CD4-positive, alpha-beta T cell treated with Interleukin-15 for 1 hour (primary cell): ENCODE measurements at regions not wholly inside any gene's neighbourhood (a gene's known extent, or its start where the extent isn't known, plus 50 kb on each side); places are given as distances from the start of the nearest gene placed in this dataset.
A peak's percentile ranks its signal among the peaks of the same experiment; 100 is the strongest.
"Not testable (repeated sequence)": the region's sequence is repeated elsewhere in the genome, so short reads cannot be mapped to it uniquely, and the experiment has no call there.

Experiments
- DNase-seq: peaks from one replicate; pipeline ENCODE4 v3.0.0-alpha.2; 2020

DNA sequence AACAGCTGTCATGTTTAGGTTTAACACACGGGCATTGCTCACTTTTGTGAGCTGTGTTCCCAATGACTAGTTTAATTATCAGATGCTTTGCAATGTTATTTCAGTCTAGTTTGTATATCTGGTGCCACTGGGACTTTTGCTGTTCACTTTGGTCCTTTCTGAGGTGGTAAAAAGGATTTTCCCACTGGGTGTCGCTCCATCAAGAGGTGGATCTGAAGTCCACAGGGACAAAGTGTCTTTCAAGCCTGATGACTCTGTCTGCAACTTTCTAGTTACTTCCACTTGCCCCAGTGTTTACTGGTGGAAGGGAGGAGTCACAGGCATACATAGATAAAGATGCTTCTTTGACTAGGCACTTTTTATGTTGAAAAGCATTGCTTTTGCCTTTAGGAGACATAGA is 242.2 kb downstream of the HGF start:
- DNase-seq = no peak

DNA sequence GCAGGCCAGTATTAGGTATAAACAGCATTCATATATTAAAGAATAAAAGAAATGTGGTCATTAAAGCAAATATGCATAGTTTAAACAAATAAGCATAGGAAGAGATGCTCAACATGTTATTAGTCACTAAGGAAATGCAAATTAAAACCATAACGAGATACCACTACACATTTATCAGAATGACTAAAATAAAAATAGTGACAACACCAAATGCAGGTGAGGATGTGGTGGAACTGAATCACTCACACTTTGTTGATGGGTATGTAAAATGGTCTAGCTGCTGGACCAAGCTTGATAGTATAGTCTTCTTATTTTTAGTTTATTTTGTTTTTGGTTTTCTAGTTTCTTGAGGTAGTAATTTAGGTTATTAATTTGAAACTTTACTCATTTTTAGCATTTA is 242.9 kb downstream of the HGF start:
- no peak for DNase-seq

- DNase-seq = no peak
Observed at GRCh38 chr7:81525841-81526240, 244.0 kb downstream of the HGF start.

GRCh38 chr7:81519886-81520285 is 250.0 kb downstream of the HGF start:
- no peak for DNase-seq

GRCh38 chr7:81516898-81517297 is 252.9 kb downstream of the HGF start:
- DNase-seq = no peak

GRCh38 chr7:81515009-81515408 is 254.8 kb downstream of the HGF start:
- DNase-seq = no peak

DNA sequence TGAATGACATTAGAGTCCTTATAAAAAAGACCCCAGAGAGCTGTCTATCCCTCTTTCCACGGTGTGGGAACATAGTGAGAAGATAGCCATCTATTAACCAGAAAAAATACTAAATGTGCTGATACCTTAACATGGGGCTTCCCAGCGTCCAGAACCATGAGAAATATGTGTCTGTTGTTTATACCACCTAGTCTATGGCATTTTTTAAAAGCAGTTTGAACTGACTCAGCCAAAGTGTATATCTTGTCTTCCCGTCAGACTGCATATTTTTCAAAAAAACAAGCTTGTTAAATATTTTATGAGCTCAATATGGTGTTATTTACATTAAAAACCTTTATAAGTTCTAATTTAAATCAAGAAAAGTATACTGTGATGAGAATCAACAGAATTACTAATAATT is 255.3 kb downstream of the HGF start:
- no peak for DNase-seq

DNA sequence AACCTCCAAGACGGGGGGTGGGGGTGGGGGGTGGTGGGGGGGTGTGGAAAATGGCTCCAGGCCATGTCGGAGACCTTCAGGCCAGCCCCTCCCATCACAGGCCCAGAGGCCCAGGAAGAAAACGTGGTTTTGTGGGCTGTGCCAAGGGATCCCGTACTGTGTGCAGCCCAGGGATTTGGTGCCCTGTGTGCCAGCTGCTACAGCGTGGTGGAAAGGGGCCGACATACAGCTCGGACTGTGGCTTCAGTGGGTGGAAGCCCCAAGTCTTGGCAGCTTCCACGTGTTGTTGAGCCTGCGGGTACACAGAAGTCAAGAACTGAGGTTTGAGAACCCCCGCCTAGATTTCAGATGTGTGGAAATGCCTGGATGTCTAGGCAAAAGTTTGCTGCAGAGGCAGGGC is 259.7 kb downstream of the HGF start:
- no peak for DNase-seq

DNA sequence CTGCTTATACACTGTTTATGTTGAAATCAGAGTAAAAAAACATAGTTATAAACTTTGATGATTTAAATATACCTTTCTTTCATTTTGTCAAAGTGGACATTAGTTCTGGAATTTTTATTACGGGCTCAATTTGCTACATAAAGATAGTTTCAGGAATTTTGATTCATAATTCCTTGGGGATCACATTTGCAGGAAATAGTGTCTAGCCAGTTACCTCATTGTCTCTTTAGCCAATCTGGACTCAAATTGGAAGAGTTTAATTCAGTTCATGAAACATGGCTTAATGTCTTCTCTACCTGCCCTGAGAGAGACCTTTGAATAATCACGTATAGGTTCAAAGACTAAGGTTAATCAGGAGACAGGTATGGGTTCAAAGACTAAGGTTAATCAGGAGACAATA is 262.6 kb downstream of the HGF start:
- no peak for DNase-seq

DNA sequence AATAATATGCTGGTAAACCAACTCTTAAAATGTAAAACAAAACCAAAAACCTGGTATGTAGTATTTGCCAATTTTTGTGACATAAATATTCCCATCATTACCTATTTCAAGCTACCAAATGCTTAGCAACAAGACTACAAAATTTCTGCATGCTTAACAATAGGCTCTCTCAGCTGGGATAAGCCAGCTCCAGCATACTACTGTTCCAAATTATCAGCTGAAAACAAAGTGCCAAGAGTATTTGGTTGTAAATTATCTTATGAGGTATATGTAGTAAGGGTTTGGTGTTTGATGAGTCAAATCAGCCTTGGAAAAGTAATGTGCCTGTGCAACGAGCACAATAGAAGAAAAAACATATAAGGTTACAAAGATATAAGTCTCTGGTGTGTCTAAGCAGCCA is 263.2 kb downstream of the HGF start:
- DNase-seq = no peak

DNA sequence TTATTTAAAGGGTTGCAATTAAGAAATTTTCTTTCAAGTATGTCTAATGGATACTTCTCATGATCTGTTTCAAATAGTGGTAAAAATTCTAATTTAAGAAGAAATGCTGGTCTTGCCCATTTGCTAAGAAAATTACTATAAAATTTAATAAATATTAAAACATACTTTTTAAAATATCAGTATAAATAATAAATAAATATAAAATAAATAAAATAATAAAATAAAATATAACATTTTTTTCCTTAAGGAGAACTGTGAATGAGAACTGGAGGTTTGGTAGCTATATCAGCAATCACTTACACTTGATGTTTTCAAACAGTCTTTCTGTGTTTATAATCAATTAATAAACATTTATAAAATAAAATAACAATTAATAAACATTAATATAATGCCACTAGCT is 266.1 kb downstream of the HGF start:
- DNase-seq = no peak

DNA sequence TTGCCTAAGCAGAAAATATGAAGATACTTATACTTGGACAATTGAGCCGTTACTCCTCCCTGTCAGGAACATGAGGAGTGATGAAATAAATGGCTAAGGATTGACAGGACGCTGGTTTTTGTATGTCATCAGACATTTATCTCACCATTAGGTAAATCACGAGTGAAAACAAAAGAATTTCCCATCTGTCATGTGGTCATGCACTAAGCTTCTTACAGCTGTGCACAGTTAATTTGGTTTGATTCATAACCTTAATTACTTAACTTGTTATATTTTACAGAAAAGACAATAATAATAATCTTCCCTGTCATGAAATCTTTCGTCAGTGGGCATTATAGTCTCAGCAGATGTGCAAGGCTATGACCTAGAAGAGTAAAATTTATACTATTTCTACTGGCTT is 266.5 kb downstream of the HGF start:
- no peak for DNase-seq

- no peak for DNase-seq
Observed at GRCh38 chr7:81501220-81501619, 268.6 kb downstream of the HGF start.

GRCh38 chr7:81500631-81501030 is 269.2 kb downstream of the HGF start:
- DNase-seq = no peak

DNA sequence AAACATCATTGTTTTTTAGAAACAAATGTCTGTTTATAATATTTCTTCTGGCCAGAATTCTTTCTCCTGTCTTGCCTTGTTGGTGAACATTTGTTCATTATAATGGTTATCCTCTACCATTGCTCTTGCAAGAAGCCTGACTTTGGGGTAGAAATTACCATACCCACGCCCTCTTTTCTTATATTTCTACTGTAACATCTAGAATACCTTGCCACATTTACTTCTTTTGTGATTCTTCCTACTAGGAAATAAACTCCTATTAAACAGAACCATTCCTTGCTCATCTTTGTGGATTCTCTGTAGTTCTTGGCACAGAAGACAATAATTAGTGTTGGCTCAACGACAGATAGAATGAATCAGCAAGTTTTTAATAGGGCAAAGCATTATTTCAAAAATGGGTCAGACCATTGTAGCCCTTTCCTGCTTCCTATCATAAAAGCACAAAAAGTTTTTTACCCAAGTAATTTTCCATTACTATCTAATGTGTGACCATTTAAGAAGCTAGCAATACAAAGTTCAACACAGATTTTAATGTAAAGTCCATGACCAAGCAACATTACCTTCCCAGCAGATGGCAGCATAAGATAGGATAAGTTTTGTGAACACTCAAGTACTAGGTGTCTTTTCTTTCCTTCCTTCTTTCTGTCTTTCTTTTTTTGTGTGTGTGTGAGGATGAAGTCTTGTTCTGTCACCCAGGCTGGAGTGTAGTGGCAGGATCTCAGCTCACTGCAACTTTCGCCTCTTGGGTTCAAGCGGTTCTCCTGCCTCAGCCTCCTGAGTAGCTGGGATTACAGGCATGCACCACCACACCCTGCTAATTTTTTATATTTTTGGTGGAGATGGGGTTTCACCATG is 270.4 kb downstream of the HGF start:
- DNase-seq = no peak

GRCh38 chr7:81498176-81498575 is 271.7 kb downstream of the HGF start:
- no peak for DNase-seq

DNA sequence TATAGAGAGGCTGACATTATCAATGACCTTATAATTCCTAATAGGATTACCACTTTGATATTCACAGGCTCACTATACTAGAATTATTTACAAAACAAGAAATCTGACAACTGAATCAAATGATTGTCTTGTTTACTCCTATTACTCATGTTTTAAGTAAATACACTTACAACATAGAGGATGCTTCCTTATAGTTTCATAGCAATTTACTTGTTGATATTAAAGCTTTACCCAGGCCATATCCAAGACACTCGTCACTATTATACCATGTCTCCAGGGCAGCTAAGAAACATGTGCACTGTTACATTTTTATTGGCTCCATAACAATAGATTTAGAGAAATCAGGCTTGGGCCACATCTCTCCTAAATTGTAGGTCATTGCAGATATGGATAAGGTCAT is 276.9 kb downstream of the HGF start:
- DNase-seq = no peak

DNA sequence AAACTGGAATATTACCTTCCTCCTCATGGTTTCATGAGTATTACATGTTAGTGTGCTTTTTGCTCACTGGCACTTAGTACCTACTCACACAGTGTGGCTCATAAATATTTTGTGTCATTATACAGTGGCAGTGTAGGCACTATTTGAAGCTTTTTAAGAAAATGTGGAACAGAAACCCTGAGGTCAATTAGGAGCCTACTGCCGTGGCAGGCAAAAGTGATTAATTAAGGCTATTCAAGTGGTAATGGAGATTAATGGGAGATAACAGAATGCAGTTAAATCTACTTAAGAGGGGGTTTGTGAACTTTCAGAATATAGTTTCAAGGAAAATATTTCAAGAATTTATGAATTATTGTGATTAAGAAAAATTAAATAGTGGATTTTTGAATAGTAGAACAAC is 277.6 kb downstream of the HGF start:
- DNase-seq = no peak

GRCh38 chr7:81491573-81491972 is 278.3 kb downstream of the HGF start:
- no peak for DNase-seq

DNA sequence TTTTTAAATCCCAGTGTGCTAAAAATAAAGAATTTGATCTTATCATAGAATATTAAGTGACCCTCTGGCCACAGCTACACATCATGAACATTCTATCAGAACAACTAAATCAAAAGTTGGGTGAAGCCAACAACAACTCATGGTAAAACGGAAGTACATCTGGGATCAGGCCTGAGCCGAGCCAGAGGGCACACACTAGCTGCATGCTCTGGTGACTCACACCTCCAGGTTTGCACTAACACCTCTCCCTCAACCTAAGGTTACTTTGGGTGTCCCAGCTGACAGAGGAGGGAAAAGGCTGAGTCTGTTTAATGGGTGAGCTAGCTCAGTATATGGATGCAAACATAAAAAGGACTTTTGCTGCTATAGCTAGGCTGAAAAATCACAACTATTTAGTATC is 281.6 kb downstream of the HGF start:
- no peak for DNase-seq

GRCh38 chr7:81487516-81487915 is 282.3 kb downstream of the HGF start:
- DNase-seq = peak; percentile 24

GRCh38 chr7:81484261-81484660 is 285.6 kb downstream of the HGF start:
- no peak for DNase-seq

- no peak for DNase-seq
Observed at GRCh38 chr7:81482600-81483186, 287.2 kb downstream of the HGF start.

- no peak for DNase-seq
Observed at GRCh38 chr7:81478664-81479063, 291.2 kb downstream of the HGF start.

- not testable (repeated sequence) for DNase-seq
Observed at GRCh38 chr7:81478201-81478600, 291.6 kb downstream of the HGF start.
